ENCODE measurements at regions not wholly inside any gene's neighbourhood (a gene's known extent, or its start where the extent isn't known, plus 50 kb on each side); places are given as distances from the start of the nearest gene placed in this dataset.
"Not testable (repeated sequence)": the region's sequence is repeated elsewhere in the genome, so short reads cannot be mapped to it uniquely, and the experiment has no call there.

- in situ Hi-C loops (cut with HindIII; ENCODE audit: low pct_unique_long_range_greater_than_20kb, low sequenced_read_pairs), result no loop called here
- no peak for DNase-seq (ENCODE audit: low read depth)
Observed at GRCh38 chr3:144770281-144770680, 798.7 kb downstream of the DIPK2A start.

- DNase-seq (ENCODE audit: low read depth), result peak; percentile 15
- in situ Hi-C loops (cut with HindIII; ENCODE audit: low pct_unique_long_range_greater_than_20kb, low sequenced_read_pairs), result no loop called here
Observed at GRCh38 chr3:144770915-144771351, 799.3 kb downstream of the DIPK2A start.

- DNase-seq (ENCODE audit: low read depth), result no peak
- in situ Hi-C loops (cut with HindIII; ENCODE audit: low pct_unique_long_range_greater_than_20kb, low sequenced_read_pairs), result no loop called here
Observed at GRCh38 chr3:144771381-144771870, 799.8 kb downstream of the DIPK2A start.

- in situ Hi-C loops (cut with HindIII; ENCODE audit: low pct_unique_long_range_greater_than_20kb, low sequenced_read_pairs), result no loop called here
- DNase-seq (ENCODE audit: low read depth), result no peak
Observed at GRCh38 chr3:144772372-144772771, 800.7 kb downstream of the DIPK2A start.

- in situ Hi-C loops (cut with HindIII; ENCODE audit: low pct_unique_long_range_greater_than_20kb, low sequenced_read_pairs), result no loop called here
- DNase-seq (ENCODE audit: low read depth), result no peak
Observed at GRCh38 chr3:144773350-144773749, 801.7 kb downstream of the DIPK2A start.

GRCh38 chr3:144774897-144775296 lies 803.3 kb downstream of the DIPK2A start:
- in situ Hi-C loops (cut with HindIII; ENCODE audit: low pct_unique_long_range_greater_than_20kb, low sequenced_read_pairs), result no loop called here
- no peak for DNase-seq (ENCODE audit: low read depth)

- in situ Hi-C loops (cut with HindIII; ENCODE audit: low pct_unique_long_range_greater_than_20kb, low sequenced_read_pairs), result no loop called here
- no peak for DNase-seq (ENCODE audit: low read depth)
Observed at GRCh38 chr3:144775551-144775950, 803.9 kb downstream of the DIPK2A start.

- in situ Hi-C loops (cut with HindIII; ENCODE audit: low pct_unique_long_range_greater_than_20kb, low sequenced_read_pairs), result no loop called here
- DNase-seq (ENCODE audit: low read depth), result no peak
Observed at GRCh38 chr3:144777906-144778305, 806.3 kb downstream of the DIPK2A start.

GRCh38 chr3:144791034-144791433 lies 819.4 kb downstream of the DIPK2A start:
- in situ Hi-C loops (cut with HindIII; ENCODE audit: low pct_unique_long_range_greater_than_20kb, low sequenced_read_pairs), result no loop called here
- no peak for DNase-seq (ENCODE audit: low read depth)

- DNase-seq (ENCODE audit: low read depth), result no peak
- in situ Hi-C loops (cut with HindIII; ENCODE audit: low pct_unique_long_range_greater_than_20kb, low sequenced_read_pairs), result no loop called here
Observed at GRCh38 chr3:144801890-144802289, 830.3 kb downstream of the DIPK2A start.

- in situ Hi-C loops (cut with HindIII; ENCODE audit: low pct_unique_long_range_greater_than_20kb, low sequenced_read_pairs), result no loop called here
- DNase-seq (ENCODE audit: low read depth), result no peak
Observed at GRCh38 chr3:144809380-144809779, 837.8 kb downstream of the DIPK2A start.

GRCh38 chr3:144810160-144810559 lies 838.5 kb downstream of the DIPK2A start:
- no peak for DNase-seq (ENCODE audit: low read depth)
- in situ Hi-C loops (cut with HindIII; ENCODE audit: low pct_unique_long_range_greater_than_20kb, low sequenced_read_pairs), result no loop called here

GRCh38 chr3:144815655-144816054 lies 844.0 kb downstream of the DIPK2A start:
- in situ Hi-C loops (cut with HindIII; ENCODE audit: low pct_unique_long_range_greater_than_20kb, low sequenced_read_pairs), result no loop called here
- no peak for DNase-seq (ENCODE audit: low read depth)

GRCh38 chr3:144816323-144816722 lies 844.7 kb downstream of the DIPK2A start:
- no peak for DNase-seq (ENCODE audit: low read depth)
- in situ Hi-C loops (cut with HindIII; ENCODE audit: low pct_unique_long_range_greater_than_20kb, low sequenced_read_pairs), result no loop called here

GRCh38 chr3:144818973-144819372 lies 847.4 kb downstream of the DIPK2A start:
- in situ Hi-C loops (cut with HindIII; ENCODE audit: low pct_unique_long_range_greater_than_20kb, low sequenced_read_pairs), result no loop called here
- no peak for DNase-seq (ENCODE audit: low read depth)

- DNase-seq (ENCODE audit: low read depth); in situ Hi-C loops (cut with HindIII; ENCODE audit: low pct_unique_long_range_greater_than_20kb, low sequenced_read_pairs): not testable (repeated sequence)
Observed at GRCh38 chr3:144820232-144820631, 848.6 kb downstream of the DIPK2A start.

- in situ Hi-C loops (cut with HindIII; ENCODE audit: low pct_unique_long_range_greater_than_20kb, low sequenced_read_pairs), result no loop called here
- DNase-seq (ENCODE audit: low read depth), result no peak
Observed at GRCh38 chr3:144820726-144821125, 849.1 kb downstream of the DIPK2A start.

GRCh38 chr3:144821583-144821982 lies 850.0 kb downstream of the DIPK2A start:
- in situ Hi-C loops (cut with HindIII; ENCODE audit: low pct_unique_long_range_greater_than_20kb, low sequenced_read_pairs), result no loop called here
- no peak for DNase-seq (ENCODE audit: low read depth)

GRCh38 chr3:144822671-144823070 lies 851.0 kb downstream of the DIPK2A start:
- DNase-seq (ENCODE audit: low read depth), result no peak
- in situ Hi-C loops (cut with HindIII; ENCODE audit: low pct_unique_long_range_greater_than_20kb, low sequenced_read_pairs), result no loop called here

GRCh38 chr3:144831955-144832716 lies 860.5 kb downstream of the DIPK2A start:
- in situ Hi-C loops (cut with HindIII; ENCODE audit: low pct_unique_long_range_greater_than_20kb, low sequenced_read_pairs), result no loop called here
- no peak for DNase-seq (ENCODE audit: low read depth)

Data from Caki2 (cell line).